CD4-positive, alpha-beta T cell (primary cell): ENCODE measurements at regions not wholly inside any gene's neighbourhood (a gene's known extent, or its start where the extent isn't known, plus 50 kb on each side); places are given as distances from the start of the nearest gene placed in this dataset.

Source experiments
- ATAC-seq: fragments of 200-7000 bp; cut with Tn5 transposase; one replicate; pipeline ENCODE4 v1.10.0; 2022; ENCODE audit warnings: mild to moderate bottlenecking; ENCODE audit not compliant: poor library complexity
- CTCF ChIA-PET: fragments of 350-600 bp; sonication (Branson Sonifier 250); formaldehyde crosslinking; loops from one replicate; lab custom pipeline; 2021; ENCODE audit warnings: antibody characterized with exemption, inconsistent platforms; lab: Charles Lee
- POLR2A ChIA-PET: fragments of 350-600 bp; sonication (Branson Sonifier 250); formaldehyde crosslinking; loops from one replicate; lab custom pipeline; 2021; ENCODE audit warnings: antibody characterized with exemption, inconsistent platforms; lab: Charles Lee
- DNase-seq, 14 experiments: peaks; one replicate each; pipeline ENCODE4 v3.0.0-alpha.2; 2013 to 2020; ENCODE audit warnings: mixed read lengths in 2 of 14
- H3K27ac ChIP-seq, 2 donors: one replicate each; pipeline versions ENCODE4 v1.5.1 to v1.7.0; 2013; ENCODE audit warnings: low read length in 2 of 2, low read depth in 1 of 2, mild to moderate bottlenecking in 1 of 2
- H3K27me3 ChIP-seq, 2 experiments: 1 replicate in 1 of 2; 2 replicates in 1 of 2; pipeline versions ENCODE4 v1.6.1 to v1.7.0; 2013; ENCODE audit warnings: low read length in 2 of 2, control low read depth in 1 of 2, mild to moderate bottlenecking in 1 of 2, moderate library complexity in 1 of 2; ENCODE audit not compliant: insufficient read depth in 2 of 2, control insufficient read depth in 1 of 2
- H3K36me3 ChIP-seq: one replicate; pipeline ENCODE4 v1.6.1; 2013; ENCODE audit warnings: low read length, control low read depth; ENCODE audit not compliant: insufficient read depth
- H3K4me1 ChIP-seq: one replicate; pipeline ENCODE4 v1.6.1; 2013; ENCODE audit warnings: low read length, control low read depth; ENCODE audit not compliant: insufficient read depth
- H3K4me3 ChIP-seq: one replicate; pipeline ENCODE4 v1.5.1; 2013; ENCODE audit warnings: mild to moderate bottlenecking, low read length, moderate library complexity
- H3K9me3 ChIP-seq, 2 experiments: 1 replicate in 1 of 2; 2 replicates in 1 of 2; pipeline versions ENCODE4 v1.6.1 to v1.7.0; 2013; ENCODE audit warnings: low read length in 2 of 2, mild to moderate bottlenecking in 2 of 2, control low read depth in 1 of 2, moderate library complexity in 1 of 2; ENCODE audit not compliant: control insufficient read depth in 1 of 2, insufficient read depth in 1 of 2
- H3K27ac Mint-ChIP-seq: one replicate; pipeline ENCODE4 v1.8.0; 2020; ENCODE audit warnings: mixed read lengths
- H3K27me3 Mint-ChIP-seq: one replicate; pipeline ENCODE4 v1.8.0; 2021; ENCODE audit warnings: mixed read lengths
- H3K36me3 Mint-ChIP-seq: one replicate; pipeline ENCODE4 v1.8.0; 2021; ENCODE audit warnings: low read depth, mixed read lengths
- H3K4me1 Mint-ChIP-seq: one replicate; pipeline ENCODE4 v1.8.0; 2021; ENCODE audit warnings: low read depth, mixed read lengths
- H3K4me3 Mint-ChIP-seq: one replicate; pipeline ENCODE4 v1.8.0; 2020; ENCODE audit warnings: mild to moderate bottlenecking, mixed read lengths
- H3K9me3 Mint-ChIP-seq: one replicate; pipeline ENCODE4 v1.8.0; 2020; ENCODE audit warnings: mixed read lengths
- intact Hi-C, 2 experiments: fragments of 100-400 bp; cut with DNase I in 1 of 2; cut with micrococcal nuclease in 1 of 2; formaldehyde crosslinking; loops; one replicate each; pipeline versions ENCODE4 v1.15.1 to v1.9.0; 2023 to 2025; cut with DNase I, micrococcal nuclease
- TF ChIP-seq, protein P1 (sequence below): fragments of 200-600 bp; IDR thresholded peaks from one replicate; pipeline ENCODE4 v1.8.0; 2022; ENCODE audit warnings: antibody characterized with exemption, mild to moderate bottlenecking

DNA sequence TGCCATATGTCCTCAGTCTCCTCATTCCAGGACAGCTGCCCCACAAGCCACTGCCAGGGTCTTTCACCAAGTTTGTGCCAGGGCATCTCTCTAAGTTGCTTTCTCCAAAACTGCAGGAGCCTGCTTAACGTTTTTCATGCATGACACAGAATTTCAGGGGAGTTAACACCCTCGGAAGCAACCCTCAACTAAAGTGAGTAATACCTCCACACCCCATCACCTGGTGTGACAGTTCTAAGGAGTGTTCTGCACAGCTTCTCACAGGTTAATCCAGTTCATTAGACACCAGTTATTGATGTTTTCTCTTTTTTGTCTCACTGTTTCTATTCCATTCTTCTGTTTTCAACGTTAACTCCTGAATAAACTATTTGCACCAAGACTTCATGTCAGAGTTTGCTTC is 115.0 kb downstream of the BACH1 start:
- Mint-ChIP-seq H3K4me3 (no peak overlapping the region), H3K27ac (no peak overlapping the region), H3K36me3 (no peaks in the 10 kb centered on the region), H3K27me3 (no peaks in the 10 kb centered on the region), H3K4me1 (peaks cover 5% of the 10 kb centered on the region), H3K9me3 (peaks cover 2% of the 10 kb centered on the region)
- ChIA-PET POLR2A (interaction anchor here (0.7 kb wide), 1 partner anchor 41 kb away, joined by 3 read pairs; no protein-coding TSS in a partner anchor), CTCF (no interaction called here)
- Histone ChIP-seq H3K4me3 (no peak overlapping the region), H3K4me1 (no peaks in the 10 kb centered on the region), H3K9me3 (no peaks in the 10 kb centered on the region), H3K36me3 (no peaks in the 10 kb centered on the region), H3K27me3 (no peaks in the 10 kb centered on the region), H3K27ac (no peak overlapping the region)
- intact Hi-C loops = no loop called here
- ATAC-seq = no peak
- TF ChIP-seq, protein P1, sequence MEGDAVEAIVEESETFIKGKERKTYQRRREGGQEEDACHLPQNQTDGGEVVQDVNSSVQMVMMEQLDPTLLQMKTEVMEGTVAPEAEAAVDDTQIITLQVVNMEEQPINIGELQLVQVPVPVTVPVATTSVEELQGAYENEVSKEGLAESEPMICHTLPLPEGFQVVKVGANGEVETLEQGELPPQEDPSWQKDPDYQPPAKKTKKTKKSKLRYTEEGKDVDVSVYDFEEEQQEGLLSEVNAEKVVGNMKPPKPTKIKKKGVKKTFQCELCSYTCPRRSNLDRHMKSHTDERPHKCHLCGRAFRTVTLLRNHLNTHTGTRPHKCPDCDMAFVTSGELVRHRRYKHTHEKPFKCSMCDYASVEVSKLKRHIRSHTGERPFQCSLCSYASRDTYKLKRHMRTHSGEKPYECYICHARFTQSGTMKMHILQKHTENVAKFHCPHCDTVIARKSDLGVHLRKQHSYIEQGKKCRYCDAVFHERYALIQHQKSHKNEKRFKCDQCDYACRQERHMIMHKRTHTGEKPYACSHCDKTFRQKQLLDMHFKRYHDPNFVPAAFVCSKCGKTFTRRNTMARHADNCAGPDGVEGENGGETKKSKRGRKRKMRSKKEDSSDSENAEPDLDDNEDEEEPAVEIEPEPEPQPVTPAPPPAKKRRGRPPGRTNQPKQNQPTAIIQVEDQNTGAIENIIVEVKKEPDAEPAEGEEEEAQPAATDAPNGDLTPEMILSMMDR = no peak
- DNase-seq = no peak

DNA sequence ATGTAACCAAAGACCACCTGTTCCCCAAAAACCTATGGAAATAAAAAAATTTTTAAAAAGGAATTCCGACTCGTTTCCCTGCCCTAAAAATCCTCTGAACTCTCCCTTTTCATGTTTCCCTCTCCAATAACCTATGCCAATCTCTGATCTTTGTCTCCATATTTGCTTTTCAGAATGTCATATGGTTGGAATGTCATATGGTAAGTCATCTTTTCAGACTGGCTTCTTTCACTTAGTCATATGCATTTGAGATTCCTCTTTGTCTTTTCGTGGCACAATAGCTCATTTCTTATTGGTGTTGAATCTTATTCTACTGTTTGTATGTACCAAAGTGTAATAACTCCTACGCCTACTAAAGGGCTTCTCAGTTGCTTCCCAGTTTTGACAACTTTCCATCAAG is 117.5 kb downstream of the BACH1 start:
- no peaks in the 10 kb centered on the region for H3K36me3 Mint-ChIP-seq
- no peak overlapping the region for H3K4me3 Mint-ChIP-seq
- DNase-seq (no peak), ATAC-seq (no peak)
- no peaks in the 10 kb centered on the region for H3K27me3 ChIP-seq
- ChIA-PET POLR2A (no interaction called here), CTCF (no interaction called here)
- peaks cover 2% of the 10 kb centered on the region for H3K9me3 Mint-ChIP-seq
- no peaks in the 10 kb centered on the region for H3K4me1 ChIP-seq
- TF ChIP-seq, protein P1 = no peak
- no peak overlapping the region for H3K27ac ChIP-seq
- peaks cover 9% of the 10 kb centered on the region for H3K4me1 Mint-ChIP-seq
- intact Hi-C loops = loop anchor here in 1 of 2 experiments (5.0 kb wide), 1 partner anchor 66 kb away; no protein-coding TSS in a partner anchor
- H3K4me3 ChIP-seq = no peak overlapping the region
- no peaks in the 10 kb centered on the region for H3K27me3 Mint-ChIP-seq
- no peak overlapping the region for H3K27ac Mint-ChIP-seq
- no peaks in the 10 kb centered on the region for H3K36me3 ChIP-seq
- H3K9me3 ChIP-seq = no peaks in the 10 kb centered on the region

DNA sequence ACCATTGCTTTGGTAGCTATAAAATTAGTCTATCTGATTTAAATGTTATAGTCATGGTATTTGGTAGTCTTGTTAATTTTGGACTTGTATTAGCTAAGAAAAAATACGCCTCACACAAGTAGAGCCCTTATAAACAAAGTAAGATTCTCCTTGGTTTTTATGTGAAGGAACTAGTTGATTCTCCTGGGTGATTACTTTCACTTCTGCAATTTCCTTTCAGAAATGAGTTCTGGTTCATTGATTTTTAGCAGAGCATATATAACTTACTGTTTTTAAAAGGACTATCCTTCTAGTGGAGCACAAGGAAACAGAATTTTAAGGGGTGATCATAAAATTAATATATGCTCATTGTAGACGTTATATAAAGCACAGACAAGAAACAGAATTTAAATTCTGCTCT is 120.1 kb downstream of the BACH1 start:
- H3K4me3 Mint-ChIP-seq = no peak overlapping the region
- POLR2A ChIA-PET = no interaction called here

More for the DNA sequence above, 120.1 kb downstream of the BACH1 start:
- TF ChIP-seq, protein P1 = no peak
- no peak for DNase-seq
- intact Hi-C loops = loop anchor here in 1 of 2 experiments (5.0 kb wide), 1 partner anchor 63 kb away; no protein-coding TSS in a partner anchor
- Mint-ChIP-seq H3K9me3 (peaks cover 2% of the 10 kb centered on the region), H3K36me3 (no peaks in the 10 kb centered on the region), H3K27me3 (no peaks in the 10 kb centered on the region), H3K27ac (peak overlapping the region; percentile 6), H3K4me1 (peaks cover 9% of the 10 kb centered on the region)
- Histone ChIP-seq H3K27me3 (no peaks in the 10 kb centered on the region), H3K4me3 (no peak overlapping the region), H3K4me1 (no peaks in the 10 kb centered on the region), H3K9me3 (no peaks in the 10 kb centered on the region), H3K36me3 (no peaks in the 10 kb centered on the region), H3K27ac (no peak overlapping the region)
- CTCF ChIA-PET = no interaction called here
- ATAC-seq = no peak
